ENCODE measurements at regions not wholly inside any gene's neighbourhood (a gene's known extent, or its start where the extent isn't known, plus 50 kb on each side); places are given as distances from the start of the nearest gene placed in this dataset.

- Histone ChIP-seq H2BK120ac (ENCODE audit: low read depth, low read length) (no peak overlapping the region), H3K36me3 (ENCODE audit: control insufficient read depth, insufficient read depth, low read length) (no peaks in the 10 kb centered on the region), H3K79me1 (ENCODE audit: low read depth in 1 of 2, low read length in 2 of 2) (no peaks in the 10 kb centered on the region), H3K4ac (ENCODE audit: low read depth, low read length) (no peak overlapping the region), H3K27ac (ENCODE audit: insufficient read depth, low read length) (no peak overlapping the region), H3K9me3 (ENCODE audit: control insufficient read depth, insufficient read depth, low read length) (no peaks in the 10 kb centered on the region), H2BK20ac (ENCODE audit: low read depth, low read length) (no peak overlapping the region), H3K9ac (ENCODE audit: low read depth, low read length) (no peak overlapping the region), H3K18ac (ENCODE audit: low read depth, low read length) (no peak overlapping the region), H4K8ac (ENCODE audit: low read depth in 2 of 2, low read length in 2 of 2) (no peak overlapping the region), H3K27me3 (ENCODE audit: control insufficient read depth, insufficient read depth, low read length) (no peaks in the 10 kb centered on the region), H4K5ac (ENCODE audit: low read depth, low read length) (no peak overlapping the region), H2BK5ac (ENCODE audit: low read depth, low read length, poor library complexity, severe bottlenecking) (no peak overlapping the region), H4K20me1 (ENCODE audit: insufficient read depth, low read length) (no peaks in the 10 kb centered on the region), H3K56ac (ENCODE audit: extremely low read depth, insufficient read depth, low read length) (no peak overlapping the region), H3K14ac (replicated peaks; ENCODE audit: low read depth, low read length) (no peak overlapping the region), H4K91ac (ENCODE audit: insufficient read depth, low read depth, low read length) (no peak overlapping the region), H3K4me2 (ENCODE audit: low read depth, low read length) (no peak overlapping the region), H3K4me3 (ENCODE audit: insufficient read depth, low read depth, low read length) (no peak overlapping the region), H2AFZ (replicated peaks; ENCODE audit: low read length, poor library complexity) (no peak overlapping the region), H2BK15ac (ENCODE audit: low read depth, low read length) (no peak overlapping the region), H2AK9ac (replicated peaks; ENCODE audit: low read depth, low read length, poor library complexity) (no peak overlapping the region), H3K9me1 (ENCODE audit: insufficient read depth, low read length) (no peaks in the 10 kb centered on the region), H3K23ac (ENCODE audit: low read depth, low read length) (no peak overlapping the region), H2AK5ac (ENCODE audit: low read depth, low read length) (no peak overlapping the region), H3K4me1 (ENCODE audit: control insufficient read depth, insufficient read depth, low read length) (no peaks in the 10 kb centered on the region)
- DNase-seq (no peak), ATAC-seq (ENCODE audit: low read depth) (no peak)
- ChIA-PET POLR2A (ENCODE audit: unreplicated experiment) (no interaction called here), CTCF (no interaction called here)
- in situ Hi-C loops (cut with MboI; ENCODE audit: low sequenced_read_pairs) (no loop called here), intact Hi-C loops (cut with micrococcal nuclease) (no loop called here), dilution Hi-C loops (cut with HindIII; ENCODE audit: low sequenced_read_pairs, unreplicated experiment) (no loop called here)
- TF ChIP-seq, protein P1, sequence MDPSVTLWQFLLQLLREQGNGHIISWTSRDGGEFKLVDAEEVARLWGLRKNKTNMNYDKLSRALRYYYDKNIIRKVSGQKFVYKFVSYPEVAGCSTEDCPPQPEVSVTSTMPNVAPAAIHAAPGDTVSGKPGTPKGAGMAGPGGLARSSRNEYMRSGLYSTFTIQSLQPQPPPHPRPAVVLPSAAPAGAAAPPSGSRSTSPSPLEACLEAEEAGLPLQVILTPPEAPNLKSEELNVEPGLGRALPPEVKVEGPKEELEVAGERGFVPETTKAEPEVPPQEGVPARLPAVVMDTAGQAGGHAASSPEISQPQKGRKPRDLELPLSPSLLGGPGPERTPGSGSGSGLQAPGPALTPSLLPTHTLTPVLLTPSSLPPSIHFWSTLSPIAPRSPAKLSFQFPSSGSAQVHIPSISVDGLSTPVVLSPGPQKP (IDR thresholded peaks at IDR 0.05; ENCODE audit: borderline replicate concordance, low read depth, low read length), result no peak
- TF ChIP-seq MAFK (IDR thresholded peaks at IDR 0.05; ENCODE audit: low read depth, low read length) (no peak), CEBPB (IDR thresholded peaks at IDR 0.05; ENCODE audit: low read depth, low read length) (no peak), MXI1 (IDR thresholded peaks at IDR 0.05; ENCODE audit: borderline replicate concordance, low read depth, low read length) (no peak), CHD1 (IDR thresholded peaks at IDR 0.05; ENCODE audit: low read depth, low read length) (no peak), MAZ (IDR thresholded peaks at IDR 0.05; ENCODE audit: borderline replicate concordance, low read depth, low read length) (no peak), NFE2L2 (IDR thresholded peaks at IDR 0.05; ENCODE audit: low read depth, low read length) (no peak), SMC3 (IDR thresholded peaks at IDR 0.05; ENCODE audit: low read depth, low read length) (no peak), RFX5 (IDR thresholded peaks at IDR 0.05; ENCODE audit: low read depth, low read length) (no peak), FOS (IDR thresholded peaks at IDR 0.05; ENCODE audit: low read depth, low read length) (no peak)
- TF ChIP-seq, protein P2, sequence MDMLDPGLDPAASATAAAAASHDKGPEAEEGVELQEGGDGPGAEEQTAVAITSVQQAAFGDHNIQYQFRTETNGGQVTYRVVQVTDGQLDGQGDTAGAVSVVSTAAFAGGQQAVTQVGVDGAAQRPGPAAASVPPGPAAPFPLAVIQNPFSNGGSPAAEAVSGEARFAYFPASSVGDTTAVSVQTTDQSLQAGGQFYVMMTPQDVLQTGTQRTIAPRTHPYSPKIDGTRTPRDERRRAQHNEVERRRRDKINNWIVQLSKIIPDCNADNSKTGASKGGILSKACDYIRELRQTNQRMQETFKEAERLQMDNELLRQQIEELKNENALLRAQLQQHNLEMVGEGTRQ (IDR thresholded peaks at IDR 0.05; ENCODE audit: low read depth, low read length), result no peak
- TF ChIP-seq, protein P3, sequence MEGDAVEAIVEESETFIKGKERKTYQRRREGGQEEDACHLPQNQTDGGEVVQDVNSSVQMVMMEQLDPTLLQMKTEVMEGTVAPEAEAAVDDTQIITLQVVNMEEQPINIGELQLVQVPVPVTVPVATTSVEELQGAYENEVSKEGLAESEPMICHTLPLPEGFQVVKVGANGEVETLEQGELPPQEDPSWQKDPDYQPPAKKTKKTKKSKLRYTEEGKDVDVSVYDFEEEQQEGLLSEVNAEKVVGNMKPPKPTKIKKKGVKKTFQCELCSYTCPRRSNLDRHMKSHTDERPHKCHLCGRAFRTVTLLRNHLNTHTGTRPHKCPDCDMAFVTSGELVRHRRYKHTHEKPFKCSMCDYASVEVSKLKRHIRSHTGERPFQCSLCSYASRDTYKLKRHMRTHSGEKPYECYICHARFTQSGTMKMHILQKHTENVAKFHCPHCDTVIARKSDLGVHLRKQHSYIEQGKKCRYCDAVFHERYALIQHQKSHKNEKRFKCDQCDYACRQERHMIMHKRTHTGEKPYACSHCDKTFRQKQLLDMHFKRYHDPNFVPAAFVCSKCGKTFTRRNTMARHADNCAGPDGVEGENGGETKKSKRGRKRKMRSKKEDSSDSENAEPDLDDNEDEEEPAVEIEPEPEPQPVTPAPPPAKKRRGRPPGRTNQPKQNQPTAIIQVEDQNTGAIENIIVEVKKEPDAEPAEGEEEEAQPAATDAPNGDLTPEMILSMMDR (conservative IDR thresholded peaks at IDR 0.05; ENCODE audit: low read depth, low read length), result no peak
- BruUV-seq (replicated peaks), result no TSS peak
- WGBS, 2 experiments (ENCODE audit: extremely low coverage in 2 of 2, insufficient read length in 1 of 2), result no CpG with 5 or more reads among the region's 4 CpGs
Observed at GRCh38 chr2:23138701-23139100, 246.3 kb upstream of the KLHL29 start.

Data from IMR-90 (cell line).